ENCODE measurements at regions not wholly inside any gene's neighbourhood (a gene's known extent, or its start where the extent isn't known, plus 50 kb on each side); places are given as distances from the start of the nearest gene placed in this dataset.

DNA sequence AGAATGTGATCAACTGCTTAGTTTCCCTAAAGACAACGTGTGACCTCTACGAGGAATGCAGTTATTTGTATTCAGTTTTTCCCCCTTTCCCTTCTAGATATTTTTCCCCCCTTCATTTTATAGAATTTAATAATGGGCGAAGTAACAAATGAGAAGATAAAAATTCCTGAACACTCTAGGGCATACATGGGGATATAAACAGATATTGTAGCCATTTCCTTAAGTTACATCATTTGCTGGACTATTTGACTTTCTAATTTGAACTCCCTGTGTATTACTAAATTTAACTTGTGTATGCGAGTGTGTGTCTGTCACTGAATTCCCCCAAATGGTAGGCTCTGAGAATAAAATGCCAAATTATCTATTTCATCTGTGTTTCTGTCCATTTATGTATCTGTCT, 99.0 kb upstream of the ZFP64 start:
- TF ChIP-seq CTCF (IDR thresholded peaks at IDR 0.05; ENCODE audit: low read depth, low read length, missing control alignments) = no peak
- no peak for DNase-seq (ENCODE audit: low read depth)
- in situ Hi-C loops (cut with HindIII; ENCODE audit: low sequenced_read_pairs) = no loop called here

GRCh38 chr20:52289956-52290565, 98.5 kb upstream of the ZFP64 start:
- no peak overlapping the region for H3K4me3 ChIP-seq (ENCODE audit: low read depth, low read length)
- in situ Hi-C loops (cut with HindIII; ENCODE audit: low sequenced_read_pairs) = no loop called here
- no peak for DNase-seq (ENCODE audit: low read depth)
- TF ChIP-seq CTCF (IDR thresholded peaks at IDR 0.05; ENCODE audit: low read depth, low read length, missing control alignments) = no peak

More for the DNA sequence above, 99.0 kb upstream of the ZFP64 start:
- no peak overlapping the region for H3K4me3 ChIP-seq (ENCODE audit: low read depth, low read length)

DNA sequence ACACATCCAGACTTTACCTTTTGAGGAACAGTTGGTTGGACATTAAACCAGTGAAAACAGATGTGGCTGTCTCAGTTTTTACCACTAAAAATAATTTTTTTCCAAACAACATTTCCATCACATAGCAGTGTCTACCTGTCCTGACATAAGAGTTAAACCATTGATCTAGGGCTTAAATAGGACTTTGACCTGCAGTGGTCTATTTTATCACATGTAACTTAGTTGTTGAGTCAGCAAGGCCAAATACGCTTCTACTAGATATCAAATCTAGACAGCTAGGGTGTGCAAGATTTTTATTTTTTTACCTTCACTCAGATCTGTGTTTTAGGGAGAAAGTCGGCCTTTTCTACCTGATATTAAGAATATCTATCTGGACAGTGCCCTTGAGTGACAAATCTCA, 88.8 kb upstream of the ZFP64 start:
- DNase-seq (ENCODE audit: low read depth) = no peak
- TF ChIP-seq CTCF (IDR thresholded peaks at IDR 0.05; ENCODE audit: low read depth, low read length, missing control alignments) = no peak
- no peak overlapping the region for H3K4me3 ChIP-seq (ENCODE audit: low read depth, low read length)
- in situ Hi-C loops (cut with HindIII; ENCODE audit: low sequenced_read_pairs) = no loop called here

DNA sequence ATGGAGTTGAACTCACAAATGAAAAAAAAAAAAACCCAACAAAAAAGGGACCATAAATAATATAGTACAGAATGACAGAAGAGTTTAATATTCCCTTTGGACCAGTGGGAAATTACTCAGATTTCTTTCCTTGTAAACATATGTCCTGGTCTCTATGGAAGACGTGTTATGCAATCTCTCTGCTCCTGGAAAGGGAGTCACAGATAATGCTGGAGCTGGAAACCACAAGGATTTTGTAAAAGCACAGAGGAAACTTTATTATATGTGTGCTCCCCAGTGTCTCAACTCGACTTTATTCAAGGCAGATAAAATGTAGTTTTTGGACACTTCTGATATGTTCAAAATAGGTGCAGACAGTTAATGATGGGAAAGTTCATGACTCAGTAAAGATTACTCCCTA, 88.1 kb upstream of the ZFP64 start:
- in situ Hi-C loops (cut with HindIII; ENCODE audit: low sequenced_read_pairs) = no loop called here
- TF ChIP-seq CTCF (IDR thresholded peaks at IDR 0.05; ENCODE audit: low read depth, low read length, missing control alignments) = no peak
- DNase-seq (ENCODE audit: low read depth) = no peak
- no peak overlapping the region for H3K4me3 ChIP-seq (ENCODE audit: low read depth, low read length)

DNA sequence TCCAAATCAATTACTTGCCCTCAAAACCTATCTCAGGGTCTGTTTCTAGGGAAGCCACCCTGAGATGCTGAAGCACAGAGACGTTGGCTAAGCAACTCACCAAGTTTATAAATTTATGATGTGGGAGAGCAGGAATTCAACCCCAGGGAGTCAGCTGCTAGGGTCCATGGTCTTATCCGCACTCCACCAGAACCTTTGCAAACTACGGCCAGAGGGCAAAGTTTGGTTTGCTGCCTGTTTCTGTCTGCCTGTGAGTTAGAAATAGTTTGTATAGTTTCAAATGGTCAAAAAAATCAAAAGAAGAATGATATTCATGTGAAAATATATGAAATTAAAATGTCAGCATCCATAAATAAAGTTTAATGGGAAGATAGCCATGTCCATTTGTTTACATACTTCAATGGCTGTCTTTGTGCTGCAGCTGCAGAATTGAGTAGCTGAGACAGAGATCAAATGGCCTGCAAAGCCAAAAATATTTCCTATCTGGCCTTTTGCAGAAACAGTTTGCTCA, 83.7 kb upstream of the ZFP64 start:
- no peak overlapping the region for H3K4me3 ChIP-seq (ENCODE audit: low read depth, low read length)
- TF ChIP-seq CTCF (IDR thresholded peaks at IDR 0.05; ENCODE audit: low read depth, low read length, missing control alignments) = no peak
- no peak for DNase-seq (ENCODE audit: low read depth)
- in situ Hi-C loops (cut with HindIII; ENCODE audit: low sequenced_read_pairs) = no loop called here

GRCh38 chr20:52270696-52271095, 79.1 kb upstream of the ZFP64 start:
- no peak for TF ChIP-seq CTCF (IDR thresholded peaks at IDR 0.05; ENCODE audit: low read depth, low read length, missing control alignments)
- in situ Hi-C loops (cut with HindIII; ENCODE audit: low sequenced_read_pairs) = no loop called here
- DNase-seq (ENCODE audit: low read depth) = no peak
- H3K4me3 ChIP-seq (ENCODE audit: low read depth, low read length) = no peak overlapping the region
